ENCODE measurements at regions not wholly inside any gene's neighbourhood (a gene's known extent, or its start where the extent isn't known, plus 50 kb on each side); places are given as distances from the start of the nearest gene placed in this dataset.

- TF ChIP-seq CTCF (IDR thresholded peaks at IDR 0.05; ENCODE audit: low read depth, low read length) = no peak
- no peak for DNase-seq (ENCODE audit: low read depth in 2 of 2)
Measured at GRCh38 chr3:111143-112069, 85.2 kb upstream of the CHL1 start.

GRCh38 chr3:112773-113172 is 83.8 kb upstream of the CHL1 start:
- no peak overlapping the region for H3K4me3 ChIP-seq (replicated peaks in 1 of 2; ENCODE audit: low read depth in 2 of 2, low read length in 2 of 2)
- no peak for DNase-seq (ENCODE audit: low read depth in 2 of 2)
- no peak for TF ChIP-seq CTCF (IDR thresholded peaks at IDR 0.05; ENCODE audit: low read depth, low read length)

More at GRCh38 chr3:111143-112069, 85.2 kb upstream of the CHL1 start:
- H3K4me3 ChIP-seq (replicated peaks in 1 of 2; ENCODE audit: low read depth in 2 of 2, low read length in 2 of 2) = no peak overlapping the region

- no peak overlapping the region for H3K4me3 ChIP-seq (replicated peaks in 1 of 2; ENCODE audit: low read depth in 2 of 2, low read length in 2 of 2)
- DNase-seq (ENCODE audit: low read depth in 2 of 2) = no peak
- no peak for TF ChIP-seq CTCF (IDR thresholded peaks at IDR 0.05; ENCODE audit: low read depth, low read length)
Measured at GRCh38 chr3:118666-119065, 77.9 kb upstream of the CHL1 start.

GRCh38 chr3:123341-123740 is 73.2 kb upstream of the CHL1 start:
- DNase-seq (ENCODE audit: low read depth in 2 of 2) = no peak
- H3K4me3 ChIP-seq (replicated peaks in 1 of 2; ENCODE audit: low read depth in 2 of 2, low read length in 2 of 2) = no peak overlapping the region
- TF ChIP-seq CTCF (IDR thresholded peaks at IDR 0.05; ENCODE audit: low read depth, low read length) = no peak

- DNase-seq (ENCODE audit: low read depth in 2 of 2) = no peak
Measured at GRCh38 chr3:124557-125179, 71.9 kb upstream of the CHL1 start.

GRCh38 chr3:128515-129172 is 67.9 kb upstream of the CHL1 start:
- no peak for TF ChIP-seq CTCF (IDR thresholded peaks at IDR 0.05; ENCODE audit: low read depth, low read length)
- DNase-seq (ENCODE audit: low read depth in 2 of 2) = no peak
- no peak overlapping the region for H3K4me3 ChIP-seq (replicated peaks in 1 of 2; ENCODE audit: low read depth in 2 of 2, low read length in 2 of 2)

More at GRCh38 chr3:124557-125179, 71.9 kb upstream of the CHL1 start:
- H3K4me3 ChIP-seq (replicated peaks in 1 of 2; ENCODE audit: low read depth in 2 of 2, low read length in 2 of 2) = no peak overlapping the region
- no peak for TF ChIP-seq CTCF (IDR thresholded peaks at IDR 0.05; ENCODE audit: low read depth, low read length)
